HG03439 (cell line): ENCODE measurements at regions not wholly inside any gene's neighbourhood (a gene's known extent, or its start where the extent isn't known, plus 50 kb on each side); places are given as distances from the start of the nearest gene placed in this dataset.

Experiments used
- ATAC-seq: cut with Tn5 transposase; IDR thresholded peaks from one replicate; pipeline ENCODE4 v1.9.1; 2021; ENCODE audit warnings: mild to moderate bottlenecking, moderate library complexity; ENCODE audit not compliant: unreplicated experiment

- no peak for ATAC-seq
Measured at GRCh38 chr4:60117726-60118323, 1082.3 kb upstream of the ADGRL3 start.

GRCh38 chr4:60122820-60123219, 1077.3 kb upstream of the ADGRL3 start:
- no peak for ATAC-seq

GRCh38 chr4:60128888-60129287, 1071.2 kb upstream of the ADGRL3 start:
- no peak for ATAC-seq

GRCh38 chr4:60129740-60130139, 1070.4 kb upstream of the ADGRL3 start:
- ATAC-seq, result no peak

DNA sequence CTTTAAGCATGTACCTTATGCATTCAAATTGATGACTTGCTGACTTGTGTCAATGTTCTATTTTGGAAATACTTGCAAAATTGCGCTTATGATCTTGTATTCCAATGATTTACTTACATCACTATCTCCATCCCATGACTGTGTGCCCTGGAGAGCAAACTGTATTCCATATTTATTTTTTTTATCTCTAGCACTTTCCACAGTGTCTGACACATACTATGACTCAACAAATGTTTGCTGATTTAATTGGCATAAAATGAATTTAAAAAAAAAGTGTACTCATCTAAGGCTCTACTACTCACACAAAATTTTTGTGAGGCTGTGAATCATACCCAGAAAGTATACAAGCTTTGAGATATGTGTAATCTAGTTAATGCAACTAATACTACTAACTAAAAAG, 1066.8 kb upstream of the ADGRL3 start:
- no peak for ATAC-seq

- no peak for ATAC-seq
Measured at GRCh38 chr4:60134099-60134498, 1066.0 kb upstream of the ADGRL3 start.

GRCh38 chr4:60155088-60155487, 1045.0 kb upstream of the ADGRL3 start:
- no peak for ATAC-seq

GRCh38 chr4:60173103-60173502, 1027.0 kb upstream of the ADGRL3 start:
- ATAC-seq, result no peak

- no peak for ATAC-seq
Measured at GRCh38 chr4:60173718-60174117, 1026.4 kb upstream of the ADGRL3 start.

DNA sequence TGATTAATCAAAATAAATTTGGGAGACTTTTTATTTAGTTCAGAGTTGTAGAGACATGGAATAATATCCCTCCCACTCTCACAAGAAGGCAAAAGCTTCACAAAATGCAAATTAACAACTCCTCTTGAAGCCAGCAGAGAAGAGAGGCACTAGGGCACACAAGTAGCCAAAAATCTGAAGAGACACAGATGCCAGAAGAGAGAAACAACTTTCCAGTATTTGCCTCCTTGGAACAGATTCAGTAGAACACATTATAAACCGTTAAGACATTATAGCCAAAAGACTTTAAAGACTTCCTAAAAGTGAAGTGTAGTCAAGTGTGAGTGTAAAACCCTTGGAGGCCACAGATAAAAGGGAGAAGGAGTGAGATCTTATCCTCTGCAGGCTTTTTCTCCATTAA, 1024.9 kb upstream of the ADGRL3 start:
- ATAC-seq, result no peak

GRCh38 chr4:60187428-60187827, 1012.7 kb upstream of the ADGRL3 start:
- no peak for ATAC-seq

GRCh38 chr4:60189286-60189685, 1010.8 kb upstream of the ADGRL3 start:
- ATAC-seq, result no peak

- no peak for ATAC-seq
Measured at GRCh38 chr4:60194214-60194613, 1005.9 kb upstream of the ADGRL3 start.

DNA sequence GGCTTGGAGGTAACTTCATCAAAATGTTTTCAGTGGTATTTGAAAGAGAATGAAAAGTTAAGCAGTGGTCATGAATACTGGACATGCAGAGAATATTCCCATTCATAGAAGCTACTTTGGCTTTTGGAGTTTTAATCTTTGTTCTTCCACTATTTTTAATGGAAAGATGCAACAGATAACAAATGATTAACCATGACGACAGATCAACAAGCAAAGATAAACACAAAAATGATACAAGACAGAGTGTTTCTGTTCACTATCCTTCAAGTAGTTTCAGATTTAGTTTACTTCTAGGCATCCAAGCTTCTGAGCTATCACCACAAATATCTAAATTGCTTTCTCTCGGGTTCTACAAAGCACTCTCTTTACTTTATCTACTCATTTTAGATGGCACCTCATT, 1004.9 kb upstream of the ADGRL3 start:
- ATAC-seq, result no peak

- no peak for ATAC-seq
Measured at GRCh38 chr4:60201052-60201673, 999.0 kb upstream of the ADGRL3 start.

- ATAC-seq, result no peak
Measured at GRCh38 chr4:60209588-60209987, 990.5 kb upstream of the ADGRL3 start.

DNA sequence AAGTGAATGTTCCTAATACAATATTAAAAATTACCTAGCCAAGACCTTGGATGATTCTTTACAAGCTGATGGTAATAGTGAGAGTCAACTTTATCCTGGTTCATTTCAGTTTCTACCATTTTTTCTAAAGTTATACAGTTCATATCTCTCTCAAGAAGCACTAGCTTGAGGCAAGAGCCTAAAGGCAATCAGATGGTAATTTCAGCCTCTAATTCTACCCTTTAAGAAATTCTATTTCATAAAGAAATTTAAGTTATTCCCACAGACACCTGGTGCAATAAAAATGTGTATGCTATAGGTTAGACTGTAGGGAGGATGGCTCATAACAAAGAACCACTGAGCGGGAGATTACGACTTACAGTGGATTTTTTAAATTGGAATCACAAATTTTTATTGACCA, 984.2 kb upstream of the ADGRL3 start:
- ATAC-seq, result no peak

- no peak for ATAC-seq
Measured at GRCh38 chr4:60216752-60217151, 983.4 kb upstream of the ADGRL3 start.

- no peak for ATAC-seq
Measured at GRCh38 chr4:60221866-60222265, 978.3 kb upstream of the ADGRL3 start.

DNA sequence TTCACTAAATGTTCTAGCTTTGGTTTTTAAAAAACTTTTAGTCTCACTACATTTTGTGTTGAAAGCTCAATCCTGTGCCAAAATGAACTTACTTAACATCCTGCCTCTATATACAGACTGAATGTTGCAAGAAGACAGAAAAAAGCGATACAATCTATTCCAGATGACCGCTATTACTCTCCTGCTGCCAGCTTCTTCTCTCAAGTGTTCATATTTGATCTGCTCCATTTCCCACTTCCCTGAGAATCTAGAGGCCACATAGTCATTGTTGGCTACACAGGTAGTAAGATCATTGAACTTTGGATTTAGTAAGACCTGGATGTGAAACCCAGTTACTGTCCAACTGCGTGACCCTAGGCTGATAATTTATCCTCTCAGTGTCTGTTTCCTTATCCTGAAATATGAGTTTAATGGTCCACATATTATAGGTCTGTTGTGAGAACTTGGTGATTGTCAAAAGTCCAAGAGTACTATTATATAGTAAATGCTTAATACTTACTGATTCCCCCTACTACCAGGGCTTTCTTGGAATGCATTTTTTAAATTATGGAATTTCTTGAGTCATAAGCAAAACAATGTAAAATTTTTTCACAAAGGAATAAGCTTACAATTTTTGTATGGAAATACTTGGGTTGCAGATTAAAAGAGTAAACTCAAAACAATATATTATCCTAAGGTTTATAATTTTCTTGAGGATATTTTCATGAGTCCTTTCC, 976.8 kb upstream of the ADGRL3 start:
- ATAC-seq, result no peak

- no peak for ATAC-seq
Measured at GRCh38 chr4:60241866-60242265, 958.3 kb upstream of the ADGRL3 start.

DNA sequence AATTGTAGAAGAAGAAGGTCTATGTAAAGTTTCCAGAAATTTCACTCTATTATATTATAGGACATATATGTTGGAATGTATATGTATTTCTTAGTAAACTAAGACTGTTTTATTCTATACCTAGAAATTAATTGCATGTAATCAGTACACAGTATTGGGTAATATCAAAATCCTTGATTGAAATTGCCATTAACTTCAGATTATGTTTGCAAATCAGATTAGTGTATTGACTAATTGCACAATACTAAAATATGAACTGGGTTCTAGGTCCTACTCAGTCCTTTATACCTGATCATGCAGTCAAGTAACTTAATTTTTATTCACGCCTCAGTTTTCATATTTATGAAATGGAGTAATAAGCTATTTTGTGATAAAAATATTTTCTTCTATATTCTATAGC, 950.3 kb upstream of the ADGRL3 start:
- ATAC-seq, result no peak
